ENCODE measurements at regions not wholly inside any gene's neighbourhood (a gene's known extent, or its start where the extent isn't known, plus 50 kb on each side); places are given as distances from the start of the nearest gene placed in this dataset.

- no peaks in the 10 kb centered on the region for H3K36me3 ChIP-seq (ENCODE audit: control insufficient read depth in 2 of 4, insufficient read depth in 4 of 4, low read length in 3 of 4)
- TF ChIP-seq EGR1 (IDR thresholded peaks at IDR 0.05; ENCODE audit: borderline replicate concordance, low read depth, low read length) (no peak), CEBPB (IDR thresholded peaks at IDR 0.05; ENCODE audit: low read depth, low read length) (no peak), PHF8 (conservative IDR thresholded peaks at IDR 0.05; ENCODE audit: low read depth, low read length) (no peak), CBX5 (IDR thresholded peaks at IDR 0.05; ENCODE audit: low read depth, low read length) (no peak), TBP (IDR thresholded peaks at IDR 0.05; ENCODE audit: low read depth, low read length) (no peak), SIN3A (conservative IDR thresholded peaks at IDR 0.05 in 1 of 2, IDR thresholded peaks at IDR 0.05 in 1 of 2; ENCODE audit: low read depth in 1 of 2, low read length in 2 of 2) (no peak), TCF12 (IDR thresholded peaks at IDR 0.05; ENCODE audit: low read depth, low read length) (no peak), POU5F1 (IDR thresholded peaks at IDR 0.05; ENCODE audit: low read depth, low read length) (no peak)
- H3K23me2 ChIP-seq (ENCODE audit: low read depth, low read length) = no peaks in the 10 kb centered on the region
- H3K4ac ChIP-seq (replicated peaks; ENCODE audit: insufficient read length, low read depth, low read length) = no peak overlapping the region
- CTCF ChIA-PET (ENCODE audit: partially characterized antibody) = no interaction called here
- no peak overlapping the region for H2BK12ac ChIP-seq (ENCODE audit: low read depth, low read length)
- no peak overlapping the region for H3K4me2 ChIP-seq (ENCODE audit: insufficient read depth in 1 of 2, low read depth in 2 of 2, low read length in 2 of 2)
- H3K9ac ChIP-seq (replicated peaks in 1 of 4; ENCODE audit: extremely low read depth in 1 of 4, low read depth in 3 of 4, low read length in 3 of 4) = no peak overlapping the region
- H4K8ac ChIP-seq (ENCODE audit: extremely low read depth, insufficient read depth, low read length) = no peak overlapping the region
- H3K4me1 ChIP-seq (replicated peaks in 1 of 4; ENCODE audit: control insufficient read depth in 3 of 4, insufficient read depth in 4 of 4, low read length in 3 of 4) = peaks cover 0 to 12% (median 1%) of the 10 kb centered on the region in 4 experiments; a peak in 1 of 7 replicates
- POLR2A ChIA-PET (ENCODE audit: partially characterized antibody) = no interaction called here
- DNase-seq (ENCODE audit: low read depth in 1 of 2, low spot score in 2 of 2) (no peak), FAIRE-seq (no peak)
- H2BK20ac ChIP-seq (ENCODE audit: low read length) = no peak overlapping the region
- no peak overlapping the region for H3K56ac ChIP-seq (replicated peaks; ENCODE audit: insufficient read length, low read depth, low read length)
- no peaks in the 10 kb centered on the region for H3K79me2 ChIP-seq (ENCODE audit: control insufficient read depth in 1 of 2, insufficient read depth in 2 of 2, low read length in 2 of 2)
- H3K27me3 ChIP-seq (replicated peaks in 1 of 4; ENCODE audit: control insufficient read depth in 3 of 4, extremely low read depth in 1 of 4, insufficient read depth in 3 of 4, low read length in 3 of 4) = no peaks in the 10 kb centered on the region
- no peak overlapping the region for H3K18ac ChIP-seq (ENCODE audit: extremely low read depth, low read length)
- H3K14ac ChIP-seq (ENCODE audit: insufficient read length) = no peak overlapping the region
- no peak overlapping the region for H2BK15ac ChIP-seq (ENCODE audit: low read length)
- no peaks in the 10 kb centered on the region for H3K9me3 ChIP-seq (ENCODE audit: insufficient read depth in 2 of 2, low read depth in 1 of 2, low read length in 1 of 2)
- H2AFZ ChIP-seq (ENCODE audit: low read length) = no peak overlapping the region
- H2AK5ac ChIP-seq (ENCODE audit: low read depth, low read length) = no peak overlapping the region
- no peak overlapping the region for H2BK120ac ChIP-seq (replicated peaks; ENCODE audit: low read depth, low read length)
- no peak overlapping the region for H3K4me3 ChIP-seq (ENCODE audit: extremely low read depth in 1 of 4, insufficient read depth in 2 of 4, low read depth in 3 of 4, low read length in 4 of 4)
- H3K27ac ChIP-seq (ENCODE audit: low read depth, low read length) = no peak overlapping the region
- WGBS, 2 experiments (ENCODE audit: extremely low coverage in 1 of 2, insufficient coverage in 1 of 2, insufficient read length in 1 of 2, insufficient replicate concordance in 2 of 2, low coverage in 1 of 2, low lambda C conversion rate in 2 of 2, missing lambda C conversion rate in 1 of 2) = 88% methylated on average over 3 of the region's 4 CpGs; no CpG with 5 or more reads in 1 of the 2 experiments
- H4K20me1 ChIP-seq (replicated peaks in 1 of 2; ENCODE audit: control insufficient read depth in 1 of 2, insufficient read depth in 2 of 2, low read length in 2 of 2) = no peaks in the 10 kb centered on the region
- H3K79me1 ChIP-seq (ENCODE audit: low read depth, low read length) = no peaks in the 10 kb centered on the region
- no peak overlapping the region for H4K5ac ChIP-seq (ENCODE audit: insufficient read length, low read depth, low read length)
- H3K23ac ChIP-seq (ENCODE audit: insufficient read length) = no peak overlapping the region
- no peak overlapping the region for H2BK5ac ChIP-seq (ENCODE audit: low read depth, low read length)
- no peak overlapping the region for H4K91ac ChIP-seq (replicated peaks; ENCODE audit: insufficient read length, low read length)
Observed at GRCh38 chr16:8283195-8283594, 307.1 kb downstream of the TMEM114 start.
